Left lung (tissue), 4 donors: ENCODE measurements at regions not wholly inside any gene's neighbourhood (a gene's known extent, or its start where the extent isn't known, plus 50 kb on each side); places are given as distances from the start of the nearest gene placed in this dataset.

Experiments
- ATAC-seq: fragments of 200-7000 bp; cut with Tn5 transposase; one replicate; pipeline ENCODE4 v1.9.1; 2020; ENCODE audit warnings: moderate library complexity
- DNase-seq, 4 donors: peaks; one replicate each; pipeline ENCODE4 v3.0.0-alpha.2; 2013 to 2020
- H3K27ac ChIP-seq, 2 donors: fragments of 200-600 bp; sonication (generic) in 1 of 2; one replicate each; pipeline versions ENCODE4 v1.5.0 to v1.8.0; 2020 to 2021
- H3K27me3 ChIP-seq, 2 donors: fragments of 200-600 bp; sonication (generic) in 1 of 2; one replicate each; pipeline versions ENCODE4 v1.5.0 to v1.8.0; 2020 to 2021
- H3K36me3 ChIP-seq, 2 donors: fragments of 200-600 bp; sonication (generic) in 1 of 2; one replicate each; pipeline versions ENCODE4 v1.5.0 to v1.8.0; 2020 to 2021
- H3K4me1 ChIP-seq, 2 donors: fragments of 200-600 bp; one replicate each; pipeline ENCODE4 v1.8.0; 2021
- H3K4me3 ChIP-seq, 2 donors: fragments of 200-600 bp; sonication (generic) in 1 of 2; one replicate each; pipeline versions ENCODE4 v1.5.0 to v1.8.0; 2020 to 2021; ENCODE audit warnings: mild to moderate bottlenecking in 1 of 2
- H3K9me3 ChIP-seq, 2 donors: fragments of 200-600 bp; sonication (generic) in 1 of 2; one replicate each; pipeline versions ENCODE4 v1.5.0 to v1.8.0; 2020 to 2021
- CTCF ChIP-seq, 2 donors: fragments of 200-600 bp; sonication (generic) in 1 of 2; IDR thresholded peaks; one replicate each; pipeline versions ENCODE4 v1.5.0 to v1.8.0; 2021; ENCODE audit warnings: antibody characterized with exemption in 2 of 2
- intact Hi-C, 2 donors: fragments of 100-400 bp; cut with DNase I; formaldehyde crosslinking; loops; one replicate each; pipeline versions ENCODE4 v1.11.2 to v1.14.2; 2022
- donor health status: DM: no; HTN: yes; CAD: no.
- donor health status: DM: no; HTN: no; CAD: no.

GRCh38 chr5:124922255-124922975 lies 176.0 kb upstream of the ZNF608 start:
- no peaks in the 10 kb centered on the region for H3K9me3 ChIP-seq
- peaks cover 7 to 17% of the 10 kb centered on the region in 2 donors for H3K4me1 ChIP-seq
- no peaks in the 10 kb centered on the region for H3K27me3 ChIP-seq
- intact Hi-C loops: no loop called here
- no peak overlapping the region for H3K4me3 ChIP-seq
- H3K36me3 ChIP-seq: no peaks in the 10 kb centered on the region
- no peak overlapping the region for H3K27ac ChIP-seq
- TF ChIP-seq CTCF (IDR thresholded peaks at IDR 0.05): no peak
- peak; percentile 35 for ATAC-seq
- no peak for DNase-seq

- Histone ChIP-seq H3K27ac (no peak overlapping the region), H3K36me3 (no peaks in the 10 kb centered on the region), H3K4me1 (peaks cover 7 to 17% of the 10 kb centered on the region in 2 donors), H3K27me3 (no peaks in the 10 kb centered on the region), H3K9me3 (no peaks in the 10 kb centered on the region), H3K4me3 (no peak overlapping the region)
- ATAC-seq (peak; percentile 88), DNase-seq (peak in 2 of 4 donors; percentile 77 to 85)
- TF ChIP-seq CTCF (IDR thresholded peaks at IDR 0.05): no peak
- intact Hi-C loops: no loop called here
These were observed 176.7 kb upstream of the ZNF608 start for GRCh38 chr5:124923131-124923530.

- Histone ChIP-seq H3K9me3 (no peaks in the 10 kb centered on the region), H3K27ac (no peak overlapping the region), H3K27me3 (no peaks in the 10 kb centered on the region), H3K4me1 (peaks cover 7 to 13% of the 10 kb centered on the region in 2 donors), H3K4me3 (no peak overlapping the region), H3K36me3 (no peaks in the 10 kb centered on the region)
- no peak for ATAC-seq
- no peak for TF ChIP-seq CTCF (IDR thresholded peaks at IDR 0.05)
- no peak for DNase-seq
- intact Hi-C loops: no loop called here
These were observed 178.3 kb upstream of the ZNF608 start for GRCh38 chr5:124924729-124925128.

- no peaks in the 10 kb centered on the region for H3K27me3 ChIP-seq
- H3K36me3 ChIP-seq: no peaks in the 10 kb centered on the region
- H3K27ac ChIP-seq: no peak overlapping the region
- H3K4me1 ChIP-seq: peaks cover 3 to 8% of the 10 kb centered on the region in 2 donors
- no peak overlapping the region for H3K4me3 ChIP-seq
- ATAC-seq (no peak), DNase-seq (no peak)
- intact Hi-C loops: no loop called here
- TF ChIP-seq CTCF (IDR thresholded peaks at IDR 0.05): no peak
- no peaks in the 10 kb centered on the region for H3K9me3 ChIP-seq
These were observed 181.3 kb upstream of the ZNF608 start for GRCh38 chr5:124927735-124928134.

- Histone ChIP-seq H3K9me3 (no peaks in the 10 kb centered on the region), H3K36me3 (no peaks in the 10 kb centered on the region), H3K27ac (no peak overlapping the region), H3K4me3 (no peak overlapping the region), H3K4me1 (no peaks in the 10 kb centered on the region), H3K27me3 (no peaks in the 10 kb centered on the region)
- no peak for ATAC-seq
- DNase-seq: no peak
- TF ChIP-seq CTCF (IDR thresholded peaks at IDR 0.05): no peak
- intact Hi-C loops: no loop called here
These were observed 182.6 kb upstream of the ZNF608 start for GRCh38 chr5:124929000-124929399.
